H4 (cell line): ENCODE measurements at regions not wholly inside any gene's neighbourhood (a gene's known extent, or its start where the extent isn't known, plus 50 kb on each side); places are given as distances from the start of the nearest gene placed in this dataset.
A peak's percentile ranks its signal among the peaks of the same experiment; 100 is the strongest.
"Not testable (repeated sequence)": the region's sequence is repeated elsewhere in the genome, so short reads cannot be mapped to it uniquely, and the experiment has no call there.

ENCODE experiments used
- DNase-seq: peaks from one replicate; pipeline ENCODE4 v3.0.0-alpha.2; 2015; ENCODE audit warnings: low spot score

DNA sequence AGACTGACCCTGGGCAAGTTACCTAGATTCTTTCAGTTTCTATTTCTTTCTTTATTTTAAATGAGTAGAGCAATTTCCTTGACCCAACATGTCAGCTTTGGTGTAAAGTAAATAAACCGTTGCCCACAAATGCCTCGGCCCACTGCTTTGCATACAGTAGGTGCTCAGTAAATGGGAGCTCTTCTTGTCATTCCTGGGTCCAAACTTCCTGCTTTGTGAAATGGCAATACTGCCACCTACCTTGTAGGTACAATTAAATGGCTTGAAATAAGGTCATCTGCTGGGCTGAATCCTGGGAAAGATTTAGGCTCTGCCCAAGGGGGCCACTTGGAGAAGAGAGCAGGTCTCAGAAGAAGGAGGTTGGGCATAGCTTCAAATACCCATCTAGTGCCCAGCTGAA lies 253.0 kb downstream of the HS3ST3B1 start:
- DNase-seq: peak; percentile 34

DNA sequence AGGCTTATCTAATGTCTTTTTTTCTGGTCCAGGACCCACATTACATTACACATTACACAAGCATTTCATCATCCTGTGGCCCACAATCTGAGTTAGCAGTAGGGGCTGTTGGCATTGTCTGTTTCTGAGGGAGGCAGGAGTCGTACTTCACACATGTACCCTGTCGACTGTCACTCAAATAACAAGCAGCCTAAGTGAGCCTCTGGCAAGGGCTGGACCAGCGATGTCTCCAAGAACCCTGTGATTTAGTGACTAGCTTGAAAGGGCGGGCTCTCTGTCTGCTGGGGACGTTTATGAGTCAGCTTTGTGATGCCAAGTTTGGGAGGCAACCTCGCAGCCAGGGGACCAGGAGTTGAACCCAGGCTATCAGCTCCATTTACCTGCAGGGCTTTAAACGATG lies 251.4 kb downstream of the HS3ST3B1 start:
- peak; percentile 21 for DNase-seq

DNA sequence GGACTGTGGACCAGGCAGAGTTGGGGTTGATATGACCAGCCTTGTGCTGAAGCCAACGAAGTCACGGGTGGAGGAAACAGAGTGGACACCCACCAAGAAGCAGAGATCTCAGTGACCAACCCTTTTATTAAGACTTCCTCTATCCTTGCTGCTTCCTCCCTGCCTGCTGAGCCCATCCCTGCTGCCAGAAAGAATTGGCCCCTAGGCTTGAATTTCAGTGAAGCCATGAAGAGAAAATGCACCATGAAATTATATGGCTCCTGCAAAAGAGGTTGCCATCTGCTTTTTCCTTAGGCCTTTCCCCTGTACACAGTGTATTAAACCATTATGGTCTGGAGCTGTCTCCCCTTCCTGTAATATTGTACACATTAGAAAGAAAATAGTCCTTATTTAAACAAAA lies 246.7 kb downstream of the HS3ST3B1 start:
- DNase-seq: no peak

DNA sequence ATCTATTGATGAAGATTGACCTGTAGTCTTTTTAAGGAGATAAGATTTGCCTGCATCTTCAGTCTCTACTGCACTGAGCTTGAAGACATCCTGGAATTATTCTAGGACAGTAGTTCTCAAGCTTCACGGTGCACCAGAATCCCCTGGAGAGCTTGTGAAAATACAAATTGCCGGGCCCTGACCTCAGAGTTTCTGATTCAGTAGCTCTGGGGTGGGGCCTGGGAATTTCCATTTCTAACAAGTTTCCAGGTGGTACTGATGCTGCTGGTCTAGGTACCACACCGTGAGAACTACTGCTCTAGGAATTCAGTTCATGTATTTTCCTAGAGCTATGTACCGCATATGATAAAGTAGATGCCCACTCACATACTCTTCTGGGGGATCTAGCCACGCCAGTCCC lies 246.1 kb downstream of the HS3ST3B1 start:
- DNase-seq: no peak

- DNase-seq: no peak
Measured at GRCh38 chr17:14545156-14545906, 244.4 kb downstream of the HS3ST3B1 start.

DNA sequence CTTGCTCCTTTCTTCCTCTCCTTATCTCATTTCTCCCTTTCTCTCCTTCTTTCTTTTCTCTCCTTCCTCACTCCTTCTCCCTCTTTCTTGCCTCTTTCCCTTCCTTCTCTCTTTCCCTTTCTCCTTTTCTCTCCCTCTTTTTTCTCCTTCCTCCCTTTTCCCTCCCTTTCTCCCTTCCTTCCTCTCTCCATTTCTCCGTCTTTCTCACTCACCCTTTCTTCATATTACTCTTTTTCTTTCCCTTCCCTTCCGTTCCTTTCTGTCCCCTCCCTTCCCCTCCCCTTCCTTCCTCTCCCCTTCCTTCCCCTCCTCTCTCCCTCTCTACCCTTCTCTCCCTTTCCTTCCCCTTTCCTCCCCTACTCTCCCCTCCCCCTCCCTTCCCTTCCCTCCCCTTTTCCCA lies 240.8 kb downstream of the HS3ST3B1 start:
- no peak for DNase-seq

GRCh38 chr17:14539801-14540200 lies 238.9 kb downstream of the HS3ST3B1 start:
- DNase-seq: no peak

DNA sequence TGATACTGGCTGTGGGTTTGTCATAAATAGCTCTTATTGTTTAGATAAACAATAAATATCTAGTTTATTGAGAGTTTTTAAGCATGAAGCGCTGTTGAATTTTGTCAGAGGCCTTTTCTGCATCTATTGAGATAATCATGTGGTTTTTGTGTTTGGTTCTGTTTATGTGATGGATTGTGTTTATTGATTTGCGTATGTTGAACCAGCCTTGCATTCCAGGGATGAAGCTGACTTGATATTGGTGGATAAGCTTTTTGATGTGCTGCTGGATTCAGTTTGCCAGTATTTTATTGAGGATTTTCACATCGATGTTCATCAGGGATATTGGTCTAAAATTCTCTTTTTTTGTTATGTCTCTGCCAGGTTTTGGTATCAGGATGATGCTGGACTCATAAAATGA lies 231.4 kb downstream of the HS3ST3B1 start:
- DNase-seq: not testable (repeated sequence)

GRCh38 chr17:14525551-14526455 lies 224.9 kb downstream of the HS3ST3B1 start:
- DNase-seq: no peak

GRCh38 chr17:14522795-14523387 lies 222.0 kb downstream of the HS3ST3B1 start:
- DNase-seq: no peak

DNA sequence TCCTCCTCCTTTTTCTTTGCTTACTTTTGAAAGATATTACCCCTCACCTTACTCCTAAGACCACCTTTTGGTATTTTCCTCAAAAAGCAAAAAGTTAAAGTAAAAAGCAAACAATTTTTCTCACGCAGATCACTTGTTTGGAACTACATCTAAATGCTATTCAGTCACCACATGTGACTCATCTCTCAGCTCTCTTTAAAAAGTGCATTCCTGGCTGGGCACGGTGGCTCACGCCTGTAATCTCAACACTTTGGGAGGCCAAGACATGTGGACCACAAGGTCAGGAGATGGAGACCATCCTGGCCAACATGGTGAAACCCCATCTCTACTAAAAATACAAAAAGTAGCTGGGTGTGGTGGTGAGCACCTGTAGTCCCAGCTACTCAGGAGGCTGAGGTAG lies 218.0 kb downstream of the HS3ST3B1 start:
- DNase-seq: not testable (repeated sequence)

DNA sequence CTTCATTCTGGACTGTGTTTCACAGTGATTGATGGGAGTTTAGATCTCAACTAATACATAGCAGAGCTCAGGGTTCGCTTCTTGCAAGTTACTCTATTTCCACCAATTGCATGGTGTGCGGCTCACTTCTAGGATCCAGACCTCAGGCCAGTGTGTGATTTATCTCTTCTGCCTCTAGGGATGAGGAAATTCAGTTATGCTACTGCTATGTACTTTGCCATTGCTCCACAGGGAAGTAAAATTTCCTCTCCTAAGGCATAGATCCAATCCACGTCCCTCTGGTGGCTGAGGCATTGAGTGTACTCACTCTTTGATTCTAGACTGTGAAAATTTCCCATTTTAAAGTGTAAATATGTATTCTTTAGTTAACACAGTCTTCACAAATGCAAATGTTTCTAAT lies 214.1 kb downstream of the HS3ST3B1 start:
- DNase-seq: no peak

GRCh38 chr17:14513835-14514234 lies 213.0 kb downstream of the HS3ST3B1 start:
- DNase-seq: no peak

DNA sequence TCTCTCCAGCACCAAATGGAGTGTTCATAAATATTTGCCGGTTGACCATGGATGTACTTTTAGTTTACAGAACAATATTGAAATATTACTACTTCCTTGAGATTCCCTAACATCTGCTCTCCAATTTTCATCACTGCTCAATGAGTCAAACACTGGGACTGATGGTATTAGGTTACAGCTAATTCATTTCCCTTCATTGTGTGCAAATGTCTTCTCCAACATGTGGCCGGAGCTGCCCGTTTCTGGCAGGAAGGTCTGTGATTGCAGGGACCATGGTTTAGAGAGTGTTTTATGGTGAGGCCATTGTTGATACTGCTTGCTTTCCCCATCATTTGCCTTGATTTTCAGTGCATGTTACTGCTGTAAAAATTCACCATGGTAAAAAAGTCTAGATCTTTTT lies 209.3 kb downstream of the HS3ST3B1 start:
- DNase-seq: no peak

DNA sequence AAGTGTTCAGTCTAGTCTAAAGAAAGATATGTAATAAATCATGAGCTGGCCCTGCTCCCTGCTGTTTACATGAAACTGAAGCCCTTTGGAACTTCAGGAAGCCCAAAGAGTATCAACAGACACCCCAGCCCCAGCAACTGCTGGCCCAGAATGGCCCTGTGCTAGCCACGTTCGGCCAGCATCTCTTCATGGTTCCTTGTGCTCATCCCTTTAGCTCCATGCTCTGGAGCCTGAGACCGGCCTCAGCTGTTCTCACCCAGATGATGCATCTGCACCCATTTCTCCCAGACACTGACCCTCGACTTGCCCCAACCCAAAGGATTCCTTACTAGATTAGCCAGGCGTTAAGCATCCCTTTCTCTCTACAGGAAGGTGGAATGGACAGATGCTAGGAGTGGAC lies 207.3 kb downstream of the HS3ST3B1 start:
- no peak for DNase-seq

- no peak for DNase-seq
Measured at GRCh38 chr17:14506364-14506763, 205.5 kb downstream of the HS3ST3B1 start.

DNA sequence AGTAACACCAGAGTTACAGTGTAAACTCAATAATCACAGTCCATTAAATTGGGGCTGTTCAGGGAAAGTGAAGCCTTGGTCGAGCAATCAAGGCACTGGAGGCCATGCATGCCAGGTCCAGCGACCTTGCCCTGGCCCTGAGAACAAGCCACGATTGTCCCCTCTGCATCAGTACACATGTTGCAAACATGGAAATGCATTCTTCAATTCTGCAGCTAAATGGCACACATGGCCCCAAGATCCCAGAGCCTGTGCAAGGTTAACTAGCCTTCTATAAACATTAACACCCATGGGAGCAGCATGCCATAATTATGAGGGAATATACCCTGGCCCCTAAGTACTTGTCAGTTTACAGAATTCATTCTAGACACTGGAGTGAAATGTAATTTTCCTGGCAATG lies 204.7 kb downstream of the HS3ST3B1 start:
- DNase-seq: no peak

GRCh38 chr17:14499976-14500375 lies 199.1 kb downstream of the HS3ST3B1 start:
- no peak for DNase-seq

GRCh38 chr17:14498812-14499211 lies 197.9 kb downstream of the HS3ST3B1 start:
- no peak for DNase-seq

DNA sequence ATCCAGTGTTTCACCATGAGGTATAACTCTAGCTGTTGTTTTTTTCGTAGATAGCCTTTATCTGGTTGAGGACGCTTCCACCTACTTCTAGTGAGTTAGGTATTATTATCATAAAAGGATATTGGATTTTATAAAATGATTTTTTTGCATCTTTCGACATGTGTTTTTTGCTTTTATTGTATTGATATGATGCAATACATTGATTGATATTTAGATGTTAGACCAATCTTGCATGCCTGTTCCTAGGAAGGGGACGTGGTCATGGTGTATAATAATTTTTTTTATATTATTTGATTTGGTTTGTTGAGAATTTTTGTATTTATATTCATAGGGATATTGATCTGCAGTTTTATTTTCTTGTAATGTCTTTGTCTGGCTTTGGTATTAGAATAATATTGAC lies 193.3 kb downstream of the HS3ST3B1 start:
- no peak for DNase-seq

GRCh38 chr17:14489986-14490385 lies 189.1 kb downstream of the HS3ST3B1 start:
- no peak for DNase-seq

DNA sequence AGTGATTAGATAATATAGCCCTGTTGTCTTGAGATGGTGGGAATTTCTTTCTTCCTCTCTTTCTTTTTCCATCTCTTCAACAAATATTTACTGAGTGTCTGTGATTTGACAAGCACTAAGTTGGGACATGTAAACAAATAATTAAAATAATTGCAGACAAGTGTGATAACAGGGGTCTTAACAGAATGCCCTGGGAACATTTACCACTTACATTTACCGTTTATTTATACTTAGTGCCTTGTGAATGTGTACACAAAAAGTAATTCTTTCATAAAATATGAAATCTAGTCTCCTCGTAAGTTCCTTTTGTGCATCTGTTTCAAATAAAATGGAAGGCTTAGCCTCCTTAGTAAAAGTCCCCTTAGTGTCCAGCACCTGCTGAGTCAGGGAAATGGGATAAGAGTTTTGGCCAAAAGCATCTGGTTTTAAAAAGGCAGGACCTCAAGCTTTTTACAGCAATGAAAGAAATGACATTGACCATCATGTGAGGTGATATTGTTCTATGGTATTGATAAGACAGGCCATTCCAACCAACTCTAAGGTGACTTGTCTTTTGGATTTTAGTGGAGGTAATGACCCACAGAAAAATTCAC lies 188.2 kb downstream of the HS3ST3B1 start:
- no peak for DNase-seq
